ENCODE measurements at regions not wholly inside any gene's neighbourhood (a gene's known extent, or its start where the extent isn't known, plus 50 kb on each side); places are given as distances from the start of the nearest gene placed in this dataset.

DNA sequence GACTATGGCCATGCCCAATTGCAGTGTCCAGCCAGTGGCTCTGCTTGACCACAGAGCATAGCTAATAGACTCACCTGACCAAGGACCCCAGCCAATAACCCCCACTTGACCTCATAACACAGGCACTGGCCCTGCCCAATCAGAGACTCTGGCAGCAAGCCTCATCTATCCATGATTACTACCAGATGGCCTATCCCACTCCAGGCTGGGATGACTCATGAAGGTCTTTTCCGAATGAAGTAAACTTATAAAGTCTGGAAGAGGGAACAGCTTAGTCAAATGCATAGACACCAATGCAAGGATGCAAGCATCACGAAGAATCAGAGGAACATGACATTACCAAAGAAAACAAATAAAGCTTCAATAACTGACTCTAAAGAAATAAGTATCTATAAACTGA is 141.4 kb downstream of the TMEM168 start:
- ATAC-seq (no peak), FAIRE-seq (no peak), DNase-seq (ENCODE audit: extremely low read depth in 1 of 4, low spot score in 3 of 4) (no peak)
- ChIA-PET CTCF (ENCODE audit: low intra/inter-chr PET ratio) (interaction anchor here (0.6 kb wide), 1 partner anchor 100 kb away, joined by 3 read pairs; no protein-coding TSS in a partner anchor), POLR2A (no interaction called here)
- intact Hi-C loops (cut with micrococcal nuclease) (no loop called here), in situ Hi-C loops (cut with MboI) (no loop called here)
- H3K9ac ChIP-seq (ENCODE audit: insufficient read depth in 1 of 2, low read depth in 2 of 2, low read length in 2 of 2), result no peak overlapping the region
- no peak overlapping the region for H3K27ac ChIP-seq (ENCODE audit: extremely low read depth, low read depth, low read length)
- H4K20me1 ChIP-seq (replicated peaks; ENCODE audit: control insufficient read depth, insufficient read depth, low read length), result no peaks in the 10 kb centered on the region
- no peak overlapping the region for H3K4me2 ChIP-seq (ENCODE audit: insufficient read depth, low read length)
- no peaks in the 10 kb centered on the region for H3K4me1 ChIP-seq (replicated peaks in 1 of 2; ENCODE audit: control insufficient read depth in 2 of 2, insufficient read depth in 2 of 2, low read length in 2 of 2)
- 0% methylated on average over 2 of the region's 2 CpGs for WGBS (ENCODE audit: insufficient coverage, low coverage, missing lambda C conversion rate)
- H3K36me3 ChIP-seq (ENCODE audit: control insufficient read depth, insufficient read depth, low read length), result no peaks in the 10 kb centered on the region
- H3K4me3 ChIP-seq, result no peak overlapping the region
- no peaks in the 10 kb centered on the region for H3K79me2 ChIP-seq (ENCODE audit: control insufficient read depth, insufficient read depth, low read length)
- no peaks in the 10 kb centered on the region for H3K9me1 ChIP-seq (ENCODE audit: control insufficient read depth, insufficient read depth, low read length)
- BruUV-seq (replicated peaks), result no TSS peak
- H3K9me3 ChIP-seq (replicated peaks; ENCODE audit: control insufficient read depth, insufficient read depth, low read depth, low read length), result no peaks in the 10 kb centered on the region
- H3K27me3 ChIP-seq (ENCODE audit: control insufficient read depth in 2 of 2, insufficient read depth in 2 of 2, low read length in 2 of 2), result no peaks in the 10 kb centered on the region; a peak in 1 of 5 replicates
- H2AFZ ChIP-seq (ENCODE audit: low read depth, low read length), result no peak overlapping the region
- TF ChIP-seq ZNF57 (CRISPR knock-in tag; IDR thresholded peaks at IDR 0.05) (no peak), NR2C1 (IDR thresholded peaks at IDR 0.05) (no peak), NR2C1 (tag; IDR thresholded peaks at IDR 0.05) (no peak), TSHZ1 (CRISPR knock-in tag; IDR thresholded peaks at IDR 0.05) (no peak), ZNF143 (CRISPR knock-in tag; IDR thresholded peaks at IDR 0.05) (no peak), FOXO4 (CRISPR knock-in tag; IDR thresholded peaks at IDR 0.05) (no peak), CCNT2 (IDR thresholded peaks at IDR 0.05; ENCODE audit: borderline replicate concordance, extremely low read depth, insufficient read length, low read depth, low read length) (no peak), ETV5 (CRISPR knock-in tag; IDR thresholded peaks at IDR 0.05; ENCODE audit: low read depth) (no peak), CREM (IDR thresholded peaks at IDR 0.05; ENCODE audit: low read depth) (no peak), TAF7 (tag; IDR thresholded peaks at IDR 0.05) (no peak), MTF1 (CRISPR knock-in tag; IDR thresholded peaks at IDR 0.05; ENCODE audit: borderline replicate concordance) (no peak), U2AF2 (optimal IDR thresholded peaks at IDR 0.05; ENCODE audit: low read depth, low read length) (no peak), TBL1XR1 (IDR thresholded peaks at IDR 0.05; ENCODE audit: low read length in 2 of 2) (no peak), CXXC5 (CRISPR knock-in tag; IDR thresholded peaks at IDR 0.05) (no peak), CREB1 (IDR thresholded peaks at IDR 0.05) (no peak), CREB1 (CRISPR knock-in tag; IDR thresholded peaks at IDR 0.05) (no peak), PTBP1 (IDR thresholded peaks at IDR 0.05; ENCODE audit: low read depth, low read length) (no peak), NR0B1 (IDR thresholded peaks at IDR 0.05; ENCODE audit: partially characterized antibody) (no peak), ZKSCAN3 (CRISPR knock-in tag; IDR thresholded peaks at IDR 0.05) (no peak), SETDB1 (IDR thresholded peaks at IDR 0.05; ENCODE audit: low read length) (no peak), MTA3 (IDR thresholded peaks at IDR 0.05; ENCODE audit: borderline replicate concordance) (no peak)
